GM12872 (cell line): ENCODE measurements at regions not wholly inside any gene's neighbourhood (a gene's known extent, or its start where the extent isn't known, plus 50 kb on each side); places are given as distances from the start of the nearest gene placed in this dataset.
A peak's percentile ranks its signal among the peaks of the same experiment; 100 is the strongest.

Experiments
- TF ChIP-seq, protein P1 (sequence below): IDR thresholded peaks from 3 replicates; pipeline ENCODE4 v1.5.1; 2011; ENCODE audit warnings: low read depth, mild to moderate bottlenecking, low read length, moderate library complexity; ENCODE audit not compliant: insufficient read depth

DNA sequence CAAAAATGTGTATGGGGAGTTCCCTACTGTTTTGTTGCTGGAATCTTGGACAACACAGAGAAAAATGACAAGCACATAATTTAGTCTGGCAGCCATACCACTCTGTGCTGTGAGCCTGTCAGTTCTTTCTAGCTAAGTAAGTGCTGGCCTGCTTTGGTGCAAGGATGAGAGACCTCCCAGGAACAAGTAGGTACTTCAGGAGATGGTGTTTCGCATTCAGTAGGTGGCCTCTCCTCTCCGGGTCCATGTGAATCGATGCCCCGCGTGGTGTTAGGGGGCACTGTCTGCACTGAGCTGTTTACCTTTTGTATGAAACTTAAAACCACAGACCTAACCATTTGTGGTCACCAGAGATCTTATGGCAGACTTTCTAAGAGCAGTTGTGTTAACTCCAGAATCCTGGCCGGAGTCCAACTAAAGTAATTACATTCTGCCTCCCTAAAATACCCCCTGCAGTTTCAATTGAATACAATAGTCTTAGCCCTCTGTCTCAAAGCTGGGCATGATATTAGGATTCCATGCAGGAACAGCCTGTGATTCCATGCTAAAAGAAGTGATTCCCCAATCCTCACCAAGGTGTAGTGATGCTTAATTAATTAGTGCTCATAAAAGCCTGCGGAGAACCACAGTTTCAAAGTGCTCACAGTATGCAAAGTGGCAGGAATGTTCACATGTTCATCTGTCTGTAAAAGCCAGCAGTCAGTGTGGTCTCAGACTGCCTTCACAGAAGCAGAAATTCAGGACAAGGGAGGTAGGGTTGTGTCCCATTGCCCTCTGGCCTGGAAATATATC is 64.2 kb downstream of the LLPH start:
- TF ChIP-seq, protein P1, sequence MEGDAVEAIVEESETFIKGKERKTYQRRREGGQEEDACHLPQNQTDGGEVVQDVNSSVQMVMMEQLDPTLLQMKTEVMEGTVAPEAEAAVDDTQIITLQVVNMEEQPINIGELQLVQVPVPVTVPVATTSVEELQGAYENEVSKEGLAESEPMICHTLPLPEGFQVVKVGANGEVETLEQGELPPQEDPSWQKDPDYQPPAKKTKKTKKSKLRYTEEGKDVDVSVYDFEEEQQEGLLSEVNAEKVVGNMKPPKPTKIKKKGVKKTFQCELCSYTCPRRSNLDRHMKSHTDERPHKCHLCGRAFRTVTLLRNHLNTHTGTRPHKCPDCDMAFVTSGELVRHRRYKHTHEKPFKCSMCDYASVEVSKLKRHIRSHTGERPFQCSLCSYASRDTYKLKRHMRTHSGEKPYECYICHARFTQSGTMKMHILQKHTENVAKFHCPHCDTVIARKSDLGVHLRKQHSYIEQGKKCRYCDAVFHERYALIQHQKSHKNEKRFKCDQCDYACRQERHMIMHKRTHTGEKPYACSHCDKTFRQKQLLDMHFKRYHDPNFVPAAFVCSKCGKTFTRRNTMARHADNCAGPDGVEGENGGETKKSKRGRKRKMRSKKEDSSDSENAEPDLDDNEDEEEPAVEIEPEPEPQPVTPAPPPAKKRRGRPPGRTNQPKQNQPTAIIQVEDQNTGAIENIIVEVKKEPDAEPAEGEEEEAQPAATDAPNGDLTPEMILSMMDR, result peak; percentile 30; the same call in 2 of the 3 replicates

GRCh38 chr12:66065641-66066136 is 64.9 kb downstream of the LLPH start:
- TF ChIP-seq, protein P1, result no peak

- TF ChIP-seq, protein P1, result no peak
Observed at GRCh38 chr12:66065150-66065549, 65.4 kb downstream of the LLPH start.

DNA sequence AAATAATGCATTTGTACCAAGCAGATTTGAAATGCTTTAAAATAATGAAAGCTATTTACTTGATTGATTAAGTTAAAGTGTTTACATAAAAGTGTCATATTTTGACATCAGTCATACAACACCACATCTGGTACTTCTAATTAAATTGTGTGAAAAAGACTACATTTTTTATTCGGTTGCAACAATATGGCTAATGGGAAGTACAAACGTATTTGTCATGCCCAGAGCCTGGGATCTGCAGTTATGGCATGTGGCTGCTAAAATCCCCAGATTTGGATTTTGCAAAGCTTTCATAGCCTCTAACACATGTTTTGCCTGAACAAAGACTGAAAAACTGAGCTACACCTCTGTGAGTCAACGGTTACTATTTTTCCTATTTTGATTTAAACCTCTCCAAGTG is 66.6 kb downstream of the LLPH start:
- TF ChIP-seq, protein P1, result no peak

- TF ChIP-seq, protein P1, result no peak
Observed at GRCh38 chr12:66062290-66062625, 68.3 kb downstream of the LLPH start.

- TF ChIP-seq, protein P1, result no peak
Observed at GRCh38 chr12:66061557-66062289, 68.8 kb downstream of the LLPH start.

- TF ChIP-seq, protein P1, result no peak
Observed at GRCh38 chr12:66061076-66061475, 69.5 kb downstream of the LLPH start.
